ENCODE measurements at regions not wholly inside any gene's neighbourhood (a gene's known extent, or its start where the extent isn't known, plus 50 kb on each side); places are given as distances from the start of the nearest gene placed in this dataset.
"Not testable (repeated sequence)": the region's sequence is repeated elsewhere in the genome, so short reads cannot be mapped to it uniquely, and the experiment has no call there.

DNA sequence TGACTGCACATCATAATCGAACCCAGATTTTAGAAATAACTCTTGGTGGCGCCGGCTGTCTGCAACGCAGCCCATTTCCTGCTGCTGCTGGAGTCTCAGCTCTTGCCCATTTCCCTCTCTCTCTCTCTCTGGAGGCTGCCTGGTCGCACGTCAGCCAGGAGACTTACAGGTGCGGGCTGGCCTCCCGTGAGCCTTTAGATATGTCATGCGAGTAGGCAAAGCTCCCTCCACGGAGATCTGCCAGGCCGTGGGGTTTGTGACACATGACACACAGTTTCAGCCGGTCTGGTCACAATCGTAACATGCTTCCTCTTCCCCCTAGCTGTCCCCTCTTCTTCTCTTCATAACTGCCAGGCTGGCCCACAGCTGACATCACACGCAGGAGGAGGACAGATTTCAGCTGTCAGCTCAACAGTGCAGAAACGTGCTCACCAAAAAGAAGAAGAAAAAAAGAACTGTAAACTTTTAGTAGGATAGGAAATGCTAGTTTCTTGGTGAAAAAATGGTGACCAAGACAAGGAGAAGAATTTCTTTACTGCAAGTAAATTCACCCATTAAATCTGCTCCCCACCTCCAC lies 489.3 kb downstream of the ZNF516 start:
- no peak overlapping the region for H3K27ac ChIP-seq (ENCODE audit: low read depth, low read length)
- H3K4me3 ChIP-seq (ENCODE audit: low read depth in 1 of 2, low read length in 2 of 2) = no peak overlapping the region
- H3K27me3 ChIP-seq (ENCODE audit: control insufficient read depth in 1 of 2, insufficient read depth in 2 of 2, low read length in 2 of 2) = no peaks in the 10 kb centered on the region
- no peak overlapping the region for H3K9ac ChIP-seq (ENCODE audit: low read depth in 1 of 2, low read length in 2 of 2)
- H3K4me1 ChIP-seq (ENCODE audit: control insufficient read depth in 1 of 2, insufficient read depth in 2 of 2, low read length in 2 of 2) = no peaks in the 10 kb centered on the region
- H3K9me3 ChIP-seq (ENCODE audit: control insufficient read depth in 1 of 2, low read length in 2 of 2) = no peaks in the 10 kb centered on the region
- no peaks in the 10 kb centered on the region for H3K36me3 ChIP-seq (ENCODE audit: control insufficient read depth in 1 of 2, insufficient read depth in 2 of 2, low read length in 2 of 2)

DNA sequence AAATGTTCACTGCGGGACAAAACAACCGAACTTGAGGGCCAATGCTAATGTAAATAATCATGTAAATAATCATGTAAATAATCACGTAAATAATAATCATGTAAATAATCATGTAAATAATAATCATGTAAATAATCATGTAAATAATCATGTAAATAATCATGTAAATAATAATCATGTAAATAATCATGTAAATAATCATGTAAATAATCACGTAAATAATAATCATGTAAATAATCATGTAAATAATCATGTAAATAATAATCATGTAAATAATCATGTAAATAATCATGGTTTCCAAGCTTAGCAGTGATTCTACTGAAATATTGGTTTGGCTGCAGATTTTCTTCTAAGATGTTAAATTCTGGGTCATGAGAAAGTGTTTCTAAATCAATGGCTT lies 507.1 kb downstream of the ZNF516 start:
- not testable (repeated sequence) for H3K9ac ChIP-seq (ENCODE audit: low read depth in 1 of 2, low read length in 2 of 2); H3K27me3 ChIP-seq (ENCODE audit: control insufficient read depth in 1 of 2, insufficient read depth in 2 of 2, low read length in 2 of 2); H3K27ac ChIP-seq (ENCODE audit: low read depth, low read length); H3K4me1 ChIP-seq (ENCODE audit: control insufficient read depth in 1 of 2, insufficient read depth in 2 of 2, low read length in 2 of 2); H3K36me3 ChIP-seq (ENCODE audit: control insufficient read depth in 1 of 2, insufficient read depth in 2 of 2, low read length in 2 of 2); H3K4me3 ChIP-seq (ENCODE audit: low read depth in 1 of 2, low read length in 2 of 2)
- peaks cover 0 to 15% of the 10 kb centered on the region in 2 donors for H3K9me3 ChIP-seq (ENCODE audit: control insufficient read depth in 1 of 2, low read length in 2 of 2)

DNA sequence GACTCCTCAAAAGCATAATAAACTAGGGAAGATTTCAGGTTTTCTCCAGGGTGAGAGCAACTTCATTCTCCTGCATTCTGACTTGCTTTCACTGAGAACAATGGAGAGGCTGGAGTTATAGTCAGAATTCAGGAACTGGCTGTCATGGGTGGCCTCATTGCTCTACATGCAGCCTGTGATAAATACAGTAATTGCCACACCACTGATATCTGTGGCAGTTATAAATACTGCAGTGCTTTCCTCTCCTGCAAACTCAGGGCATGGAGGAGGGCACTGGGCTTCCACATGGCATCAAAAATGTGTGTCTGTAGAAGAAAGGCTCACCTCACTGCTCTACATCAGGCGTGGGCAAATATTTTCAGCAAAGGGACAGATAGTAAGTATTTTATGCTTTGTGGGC lies 510.2 kb downstream of the ZNF516 start:
- H3K4me3 ChIP-seq (ENCODE audit: low read depth in 1 of 2, low read length in 2 of 2) = no peak overlapping the region
- no peak overlapping the region for H3K27ac ChIP-seq (ENCODE audit: low read depth, low read length)
- H3K36me3 ChIP-seq (ENCODE audit: control insufficient read depth in 1 of 2, insufficient read depth in 2 of 2, low read length in 2 of 2) = no peaks in the 10 kb centered on the region
- no peaks in the 10 kb centered on the region for H3K4me1 ChIP-seq (ENCODE audit: control insufficient read depth in 1 of 2, insufficient read depth in 2 of 2, low read length in 2 of 2)
- H3K9me3 ChIP-seq (ENCODE audit: control insufficient read depth in 1 of 2, low read length in 2 of 2) = peaks cover 0 to 21% of the 10 kb centered on the region in 2 donors
- no peaks in the 10 kb centered on the region for H3K27me3 ChIP-seq (ENCODE audit: control insufficient read depth in 1 of 2, insufficient read depth in 2 of 2, low read length in 2 of 2)
- no peak overlapping the region for H3K9ac ChIP-seq (ENCODE audit: low read depth in 1 of 2, low read length in 2 of 2)

DNA sequence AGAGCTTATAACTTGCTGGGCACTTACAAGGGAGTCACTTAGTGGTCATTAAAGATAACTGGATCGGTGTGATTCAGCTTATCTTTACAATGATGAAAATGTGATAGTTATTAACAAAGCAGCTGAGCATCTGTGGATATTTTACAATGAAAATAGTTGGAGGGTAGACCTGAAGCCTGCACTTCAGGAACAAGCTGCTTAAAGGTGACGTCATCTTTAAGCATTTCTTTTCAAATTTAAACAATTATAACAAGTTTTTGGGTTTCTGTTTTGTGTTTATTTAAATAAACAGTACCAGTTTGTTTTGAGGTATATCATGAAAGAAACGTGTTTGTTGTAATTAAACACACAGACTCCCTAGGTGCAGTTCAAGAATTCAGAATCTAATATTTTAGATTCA lies 513.9 kb downstream of the ZNF516 start:
- Histone ChIP-seq H3K27me3 (ENCODE audit: control insufficient read depth in 1 of 2, insufficient read depth in 2 of 2, low read length in 2 of 2) (no peaks in the 10 kb centered on the region), H3K9me3 (ENCODE audit: control insufficient read depth in 1 of 2, low read length in 2 of 2) (peaks cover 0 to 6% of the 10 kb centered on the region in 2 donors), H3K4me3 (ENCODE audit: low read depth in 1 of 2, low read length in 2 of 2) (no peak overlapping the region), H3K27ac (ENCODE audit: low read depth, low read length) (no peak overlapping the region), H3K36me3 (ENCODE audit: control insufficient read depth in 1 of 2, insufficient read depth in 2 of 2, low read length in 2 of 2) (no peaks in the 10 kb centered on the region), H3K4me1 (ENCODE audit: control insufficient read depth in 1 of 2, insufficient read depth in 2 of 2, low read length in 2 of 2) (no peaks in the 10 kb centered on the region), H3K9ac (ENCODE audit: low read depth in 1 of 2, low read length in 2 of 2) (no peak overlapping the region)

DNA sequence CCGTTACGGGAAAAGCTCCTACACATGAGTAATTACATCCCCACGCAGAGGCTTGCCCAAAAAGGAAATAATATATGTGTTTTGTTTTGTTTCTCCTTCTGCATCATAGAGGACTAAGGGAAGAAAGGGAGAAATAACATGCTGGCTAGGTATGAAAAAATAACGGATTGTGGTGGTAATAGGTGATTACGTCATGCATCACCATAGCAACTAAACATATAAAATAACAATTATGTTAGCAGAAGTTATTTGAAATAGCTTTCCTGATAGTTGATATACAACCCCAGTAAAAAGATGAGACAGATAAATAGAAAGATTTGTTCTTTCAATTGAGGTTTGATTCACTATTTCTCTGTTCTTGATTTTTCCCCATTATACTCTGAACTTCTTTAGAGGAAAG lies 518.0 kb downstream of the ZNF516 start:
- H3K36me3 ChIP-seq (ENCODE audit: control insufficient read depth in 1 of 2, insufficient read depth in 2 of 2, low read length in 2 of 2) = no peaks in the 10 kb centered on the region
- no peaks in the 10 kb centered on the region for H3K27me3 ChIP-seq (ENCODE audit: control insufficient read depth in 1 of 2, insufficient read depth in 2 of 2, low read length in 2 of 2)
- H3K9me3 ChIP-seq (ENCODE audit: control insufficient read depth in 1 of 2, low read length in 2 of 2) = no peaks in the 10 kb centered on the region
- no peaks in the 10 kb centered on the region for H3K4me1 ChIP-seq (ENCODE audit: control insufficient read depth in 1 of 2, insufficient read depth in 2 of 2, low read length in 2 of 2)
- H3K9ac ChIP-seq (ENCODE audit: low read depth in 1 of 2, low read length in 2 of 2) = no peak overlapping the region
- H3K27ac ChIP-seq (ENCODE audit: low read depth, low read length) = no peak overlapping the region
- H3K4me3 ChIP-seq (ENCODE audit: low read depth in 1 of 2, low read length in 2 of 2) = no peak overlapping the region

DNA sequence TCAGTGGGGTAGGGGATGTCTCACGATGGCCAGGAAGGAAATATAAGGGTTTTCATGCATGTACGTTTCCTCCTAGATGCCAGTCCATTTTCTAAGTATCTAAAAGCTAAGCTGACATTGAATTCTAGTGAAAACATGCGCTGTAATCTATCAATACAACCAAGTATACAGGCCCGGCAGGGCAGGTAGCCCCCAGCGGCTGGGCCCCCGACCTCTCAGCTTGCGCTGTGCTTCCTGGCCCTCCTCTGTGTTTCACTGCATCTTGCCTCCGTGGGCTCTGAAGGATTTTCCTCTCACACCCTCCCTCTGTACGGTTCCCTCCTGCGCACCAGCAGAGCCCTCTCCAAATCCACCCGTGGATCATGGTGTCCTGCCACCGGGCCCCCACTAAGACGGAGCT lies 524.8 kb downstream of the ZNF516 start:
- Histone ChIP-seq H3K27me3 (ENCODE audit: control insufficient read depth in 1 of 2, insufficient read depth in 2 of 2, low read length in 2 of 2) (no peaks in the 10 kb centered on the region), H3K4me3 (ENCODE audit: low read depth in 1 of 2, low read length in 2 of 2) (no peak overlapping the region), H3K4me1 (ENCODE audit: control insufficient read depth in 1 of 2, insufficient read depth in 2 of 2, low read length in 2 of 2) (no peaks in the 10 kb centered on the region), H3K27ac (ENCODE audit: low read depth, low read length) (no peak overlapping the region), H3K9ac (ENCODE audit: low read depth in 1 of 2, low read length in 2 of 2) (no peak overlapping the region), H3K36me3 (ENCODE audit: control insufficient read depth in 1 of 2, insufficient read depth in 2 of 2, low read length in 2 of 2) (no peaks in the 10 kb centered on the region), H3K9me3 (ENCODE audit: control insufficient read depth in 1 of 2, low read length in 2 of 2) (no peaks in the 10 kb centered on the region)

DNA sequence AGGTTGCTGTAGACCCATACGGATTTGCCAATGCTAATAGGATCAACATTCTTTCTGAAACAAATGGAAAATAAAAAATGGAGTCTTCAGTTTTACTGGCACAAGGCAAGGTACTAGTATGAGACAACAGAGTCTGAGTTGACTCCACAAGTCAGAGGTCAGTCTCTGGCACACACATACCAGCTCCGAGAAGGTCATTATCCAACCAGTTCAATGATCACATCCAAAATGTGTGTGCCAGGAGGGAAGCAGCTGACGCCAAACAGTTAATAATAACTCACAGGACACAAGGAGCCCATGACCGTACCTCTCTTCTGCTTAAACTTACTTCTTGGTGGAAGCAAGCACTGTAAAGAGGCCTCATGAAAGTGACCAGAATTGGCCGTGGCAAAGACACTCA lies 528.6 kb downstream of the ZNF516 start:
- Histone ChIP-seq H3K27ac (ENCODE audit: low read depth, low read length) (no peak overlapping the region), H3K4me1 (ENCODE audit: control insufficient read depth in 1 of 2, insufficient read depth in 2 of 2, low read length in 2 of 2) (no peaks in the 10 kb centered on the region), H3K4me3 (ENCODE audit: low read depth in 1 of 2, low read length in 2 of 2) (no peak overlapping the region), H3K27me3 (ENCODE audit: control insufficient read depth in 1 of 2, insufficient read depth in 2 of 2, low read length in 2 of 2) (no peaks in the 10 kb centered on the region), H3K9me3 (ENCODE audit: control insufficient read depth in 1 of 2, low read length in 2 of 2) (no peaks in the 10 kb centered on the region), H3K9ac (ENCODE audit: low read depth in 1 of 2, low read length in 2 of 2) (no peak overlapping the region), H3K36me3 (ENCODE audit: control insufficient read depth in 1 of 2, insufficient read depth in 2 of 2, low read length in 2 of 2) (no peaks in the 10 kb centered on the region)

DNA sequence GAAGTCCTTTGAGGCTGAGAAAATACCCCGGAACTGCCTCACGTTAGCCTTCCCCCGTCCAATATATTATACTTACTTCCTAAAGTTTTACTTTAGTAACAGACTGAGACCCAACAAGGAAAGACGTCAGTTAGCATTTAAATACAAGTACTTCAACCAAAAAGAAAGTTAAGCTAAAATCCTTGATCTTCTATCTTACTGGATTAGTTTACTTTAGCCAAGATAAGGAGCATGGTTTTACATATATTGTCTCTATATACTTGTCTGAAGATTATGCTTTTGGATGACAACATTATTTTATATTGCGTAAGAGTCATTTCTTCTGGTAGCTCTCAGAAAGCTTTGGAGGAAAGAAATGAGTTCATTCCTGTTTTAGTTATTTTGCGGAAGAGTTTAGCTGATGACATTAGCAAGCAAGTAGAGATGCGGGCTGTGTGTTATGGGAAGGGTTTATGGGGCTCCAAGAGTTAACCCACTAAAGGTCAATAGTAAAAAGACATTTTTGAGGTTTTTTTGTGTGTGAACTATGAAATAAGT lies 532.9 kb downstream of the ZNF516 start:
- H3K9me3 ChIP-seq (ENCODE audit: control insufficient read depth in 1 of 2, low read length in 2 of 2) = no peaks in the 10 kb centered on the region
- H3K4me3 ChIP-seq (ENCODE audit: low read depth in 1 of 2, low read length in 2 of 2) = no peak overlapping the region
- H3K27ac ChIP-seq (ENCODE audit: low read depth, low read length) = no peak overlapping the region
- H3K9ac ChIP-seq (ENCODE audit: low read depth in 1 of 2, low read length in 2 of 2) = no peak overlapping the region
- H3K27me3 ChIP-seq (ENCODE audit: control insufficient read depth in 1 of 2, insufficient read depth in 2 of 2, low read length in 2 of 2) = no peaks in the 10 kb centered on the region
- no peaks in the 10 kb centered on the region for H3K4me1 ChIP-seq (ENCODE audit: control insufficient read depth in 1 of 2, insufficient read depth in 2 of 2, low read length in 2 of 2)
- H3K36me3 ChIP-seq (ENCODE audit: control insufficient read depth in 1 of 2, insufficient read depth in 2 of 2, low read length in 2 of 2) = no peaks in the 10 kb centered on the region

DNA sequence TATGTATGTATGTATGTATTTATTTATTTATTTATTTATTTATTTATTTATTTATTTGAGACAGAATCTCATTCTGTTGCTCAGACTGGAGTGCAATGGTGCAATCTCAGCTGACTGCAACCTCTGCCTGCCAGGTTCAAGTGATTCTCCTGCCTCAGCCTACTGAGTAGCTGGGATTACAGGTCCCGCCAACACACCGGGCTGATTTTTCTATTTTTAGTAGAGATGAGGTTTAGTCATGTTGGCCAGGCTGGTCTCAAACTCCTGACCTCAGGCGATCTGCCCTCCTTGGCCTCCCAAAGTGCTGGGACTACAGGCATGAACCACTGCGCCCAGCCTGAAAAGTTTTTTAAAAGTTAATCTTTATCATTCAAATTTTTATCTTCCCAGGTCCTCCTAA lies 532.9 kb upstream of the SMIM21 start:
- H3K4me1 ChIP-seq (ENCODE audit: control insufficient read depth in 1 of 2, insufficient read depth in 2 of 2, low read length in 2 of 2); H3K36me3 ChIP-seq (ENCODE audit: control insufficient read depth in 1 of 2, insufficient read depth in 2 of 2, low read length in 2 of 2); H3K27me3 ChIP-seq (ENCODE audit: control insufficient read depth in 1 of 2, insufficient read depth in 2 of 2, low read length in 2 of 2); H3K4me3 ChIP-seq (ENCODE audit: low read depth in 1 of 2, low read length in 2 of 2); H3K9me3 ChIP-seq (ENCODE audit: control insufficient read depth in 1 of 2, low read length in 2 of 2); H3K9ac ChIP-seq (ENCODE audit: low read depth in 1 of 2, low read length in 2 of 2); H3K27ac ChIP-seq (ENCODE audit: low read depth, low read length): not testable (repeated sequence)

DNA sequence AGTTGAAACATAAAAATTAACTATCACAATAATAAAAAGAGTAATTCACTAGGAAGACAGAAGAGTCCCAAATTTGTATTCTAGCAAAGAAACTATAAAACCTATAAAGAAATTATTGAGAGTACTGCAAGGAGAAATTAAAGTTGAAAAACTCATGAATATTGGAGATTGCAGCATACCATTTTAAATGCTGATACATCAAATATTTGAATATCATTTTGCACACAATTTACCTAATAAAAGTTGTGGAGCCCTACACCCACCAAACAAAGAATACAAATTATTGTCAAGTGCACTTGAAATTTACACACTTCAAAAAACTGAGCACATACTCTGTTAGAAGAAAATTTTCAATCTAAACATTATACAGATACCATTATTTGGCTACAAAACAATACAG lies 531.6 kb upstream of the SMIM21 start:
- Histone ChIP-seq H3K36me3 (ENCODE audit: control insufficient read depth in 1 of 2, insufficient read depth in 2 of 2, low read length in 2 of 2) (no peaks in the 10 kb centered on the region), H3K9me3 (ENCODE audit: control insufficient read depth in 1 of 2, low read length in 2 of 2) (peaks cover 0 to 4% of the 10 kb centered on the region in 2 donors), H3K27me3 (ENCODE audit: control insufficient read depth in 1 of 2, insufficient read depth in 2 of 2, low read length in 2 of 2) (no peaks in the 10 kb centered on the region), H3K9ac (ENCODE audit: low read depth in 1 of 2, low read length in 2 of 2) (no peak overlapping the region), H3K27ac (ENCODE audit: low read depth, low read length) (no peak overlapping the region), H3K4me3 (ENCODE audit: low read depth in 1 of 2, low read length in 2 of 2) (no peak overlapping the region), H3K4me1 (ENCODE audit: control insufficient read depth in 1 of 2, insufficient read depth in 2 of 2, low read length in 2 of 2) (no peaks in the 10 kb centered on the region)

DNA sequence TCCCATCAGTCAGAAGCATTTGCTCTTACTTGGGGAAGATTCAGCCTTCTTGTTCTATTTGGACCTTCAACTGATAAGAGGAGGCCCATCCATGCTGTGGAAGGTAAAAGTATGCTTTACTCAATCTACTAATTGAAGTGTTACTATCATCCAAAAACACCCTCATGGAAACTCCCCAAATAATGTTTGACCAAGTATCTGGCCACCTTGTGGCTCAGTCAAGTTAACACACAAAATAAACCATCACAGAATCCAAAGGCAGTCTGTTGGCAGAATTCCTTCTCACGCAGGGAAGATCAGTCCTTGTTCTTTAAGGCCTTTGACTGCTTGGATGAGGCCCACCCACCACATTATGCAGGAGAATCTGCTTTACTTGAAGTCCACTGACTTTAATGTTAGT lies 531.2 kb upstream of the SMIM21 start:
- Histone ChIP-seq H3K27me3 (ENCODE audit: control insufficient read depth in 1 of 2, insufficient read depth in 2 of 2, low read length in 2 of 2) (no peaks in the 10 kb centered on the region), H3K27ac (ENCODE audit: low read depth, low read length) (no peak overlapping the region)

More for the DNA sequence above, 531.2 kb upstream of the SMIM21 start:
- no peak overlapping the region for H3K4me3 ChIP-seq (ENCODE audit: low read depth in 1 of 2, low read length in 2 of 2)
- peaks cover 0 to 4% of the 10 kb centered on the region in 2 donors for H3K9me3 ChIP-seq (ENCODE audit: control insufficient read depth in 1 of 2, low read length in 2 of 2)
- H3K36me3 ChIP-seq (ENCODE audit: control insufficient read depth in 1 of 2, insufficient read depth in 2 of 2, low read length in 2 of 2) = no peaks in the 10 kb centered on the region
- H3K4me1 ChIP-seq (ENCODE audit: control insufficient read depth in 1 of 2, insufficient read depth in 2 of 2, low read length in 2 of 2) = no peaks in the 10 kb centered on the region
- no peak overlapping the region for H3K9ac ChIP-seq (ENCODE audit: low read depth in 1 of 2, low read length in 2 of 2)
